BJ (cell line): ENCODE measurements at regions not wholly inside any gene's neighbourhood (a gene's known extent, or its start where the extent isn't known, plus 50 kb on each side); places are given as distances from the start of the nearest gene placed in this dataset.

ENCODE experiments used
- CTCF ChIA-PET: fragments of 350-600 bp; formaldehyde crosslinking; extraction: SDS; loops from one replicate; lab custom pipeline; 2021; ENCODE audit warnings: antibody characterized with exemption, inconsistent platforms; lab: Yijun Ruan, JAX
- POLR2A ChIA-PET: fragments of 300-600 bp; sonication (Branson Sonifier 250); formaldehyde crosslinking; extraction: SDS; loops from one replicate; lab custom pipeline; 2021; ENCODE audit warnings: antibody characterized with exemption; lab: Charles Lee
- DNase-seq: peaks from one replicate; pipeline ENCODE4 v3.0.0-alpha.2; 2011; ENCODE audit warnings: low read depth
- H3K27me3 ChIP-seq: 2 replicates; pipeline ENCODE4 v1.6.0; 2011; ENCODE audit warnings: low read length; ENCODE audit not compliant: control insufficient read depth, insufficient read depth
- H3K36me3 ChIP-seq: 2 replicates; pipeline ENCODE4 v1.5.1; 2011; ENCODE audit warnings: low read length; ENCODE audit not compliant: control insufficient read depth, insufficient read depth
- H3K4me3 ChIP-seq: 2 replicates; pipeline ENCODE4 v1.5.1; 2011; ENCODE audit warnings: low read depth, mild to moderate bottlenecking, control low read depth, low read length
- TF ChIP-seq, protein P1 (sequence below): IDR thresholded peaks from 2 replicates; pipeline ENCODE4 v1.5.1; 2011; ENCODE audit warnings: low read depth, mild to moderate bottlenecking, control low read depth, inconsistent platforms, low read length, moderate library complexity; ENCODE audit not compliant: insufficient read depth

DNA sequence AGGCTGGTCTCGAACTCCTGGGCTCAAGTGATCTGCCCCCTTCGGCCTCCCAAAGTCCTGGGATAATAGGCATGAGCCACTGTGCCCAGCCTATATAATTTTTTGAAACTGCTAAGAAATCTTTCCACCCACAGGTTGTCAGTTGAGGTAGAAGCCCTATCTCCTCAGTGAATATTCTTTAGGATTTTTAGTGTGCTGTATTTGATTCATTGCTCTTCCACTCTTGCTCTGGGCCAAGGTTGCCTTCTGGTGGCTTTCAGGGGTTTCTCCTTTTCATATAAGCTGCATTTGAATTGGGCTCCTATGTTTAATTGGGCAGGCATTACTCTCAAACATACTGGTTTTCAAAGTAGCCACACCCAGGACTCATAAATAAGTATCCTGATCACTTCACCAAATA, 931.2 kb downstream of the GATA3 start:
- H3K27me3 ChIP-seq = no peaks in the 10 kb centered on the region
- TF ChIP-seq, protein P1, sequence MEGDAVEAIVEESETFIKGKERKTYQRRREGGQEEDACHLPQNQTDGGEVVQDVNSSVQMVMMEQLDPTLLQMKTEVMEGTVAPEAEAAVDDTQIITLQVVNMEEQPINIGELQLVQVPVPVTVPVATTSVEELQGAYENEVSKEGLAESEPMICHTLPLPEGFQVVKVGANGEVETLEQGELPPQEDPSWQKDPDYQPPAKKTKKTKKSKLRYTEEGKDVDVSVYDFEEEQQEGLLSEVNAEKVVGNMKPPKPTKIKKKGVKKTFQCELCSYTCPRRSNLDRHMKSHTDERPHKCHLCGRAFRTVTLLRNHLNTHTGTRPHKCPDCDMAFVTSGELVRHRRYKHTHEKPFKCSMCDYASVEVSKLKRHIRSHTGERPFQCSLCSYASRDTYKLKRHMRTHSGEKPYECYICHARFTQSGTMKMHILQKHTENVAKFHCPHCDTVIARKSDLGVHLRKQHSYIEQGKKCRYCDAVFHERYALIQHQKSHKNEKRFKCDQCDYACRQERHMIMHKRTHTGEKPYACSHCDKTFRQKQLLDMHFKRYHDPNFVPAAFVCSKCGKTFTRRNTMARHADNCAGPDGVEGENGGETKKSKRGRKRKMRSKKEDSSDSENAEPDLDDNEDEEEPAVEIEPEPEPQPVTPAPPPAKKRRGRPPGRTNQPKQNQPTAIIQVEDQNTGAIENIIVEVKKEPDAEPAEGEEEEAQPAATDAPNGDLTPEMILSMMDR = no peak
- no peak overlapping the region for H3K4me3 ChIP-seq
- ChIA-PET CTCF (no interaction called here), POLR2A (no interaction called here)
- DNase-seq = no peak
- no peaks in the 10 kb centered on the region for H3K36me3 ChIP-seq

DNA sequence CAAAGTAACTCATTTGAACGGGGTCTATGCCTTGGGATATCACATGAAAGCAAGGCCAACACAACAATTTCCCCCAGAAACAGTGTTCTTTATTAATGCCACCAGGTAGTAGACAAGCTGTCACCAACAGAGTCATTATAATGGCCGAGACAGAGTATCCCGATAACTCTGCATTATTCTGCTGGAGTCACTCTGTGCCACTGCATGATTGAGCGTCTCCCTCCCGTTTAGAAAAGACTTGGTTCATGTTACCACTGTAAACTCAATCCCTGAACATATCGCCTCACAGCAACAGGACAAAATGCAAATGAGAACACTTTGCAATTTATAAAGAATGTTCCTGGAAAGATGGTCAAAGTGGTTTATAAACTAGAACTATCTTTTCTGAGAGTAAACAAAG, 932.5 kb downstream of the GATA3 start:
- Histone ChIP-seq H3K4me3 (no peak overlapping the region), H3K36me3 (no peaks in the 10 kb centered on the region), H3K27me3 (no peaks in the 10 kb centered on the region)
- no peak for DNase-seq
- ChIA-PET CTCF (no interaction called here), POLR2A (no interaction called here)
- TF ChIP-seq, protein P1 = no peak

DNA sequence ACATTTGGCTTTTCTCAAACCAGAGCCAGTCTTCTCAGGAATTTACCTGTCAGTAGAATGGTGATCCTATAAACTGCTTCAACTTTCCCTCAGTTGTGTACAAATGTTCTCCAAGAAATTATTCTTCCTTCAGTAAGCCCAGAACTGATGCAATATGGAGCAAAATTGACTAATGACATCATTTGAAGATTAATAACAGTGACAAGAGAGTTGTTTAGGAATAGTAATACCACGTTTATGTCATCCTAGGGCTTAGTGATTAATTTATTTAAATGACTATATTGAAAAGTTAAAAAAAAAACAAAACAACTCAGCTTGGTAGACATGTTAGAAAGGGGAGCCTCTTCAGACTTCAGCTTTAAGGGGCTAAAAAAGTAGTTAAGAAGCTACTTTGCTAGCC, 933.2 kb downstream of the GATA3 start:
- Histone ChIP-seq H3K36me3 (no peaks in the 10 kb centered on the region), H3K27me3 (no peaks in the 10 kb centered on the region), H3K4me3 (no peak overlapping the region)
- ChIA-PET CTCF (no interaction called here), POLR2A (no interaction called here)
- DNase-seq = no peak
- TF ChIP-seq, protein P1 = no peak

DNA sequence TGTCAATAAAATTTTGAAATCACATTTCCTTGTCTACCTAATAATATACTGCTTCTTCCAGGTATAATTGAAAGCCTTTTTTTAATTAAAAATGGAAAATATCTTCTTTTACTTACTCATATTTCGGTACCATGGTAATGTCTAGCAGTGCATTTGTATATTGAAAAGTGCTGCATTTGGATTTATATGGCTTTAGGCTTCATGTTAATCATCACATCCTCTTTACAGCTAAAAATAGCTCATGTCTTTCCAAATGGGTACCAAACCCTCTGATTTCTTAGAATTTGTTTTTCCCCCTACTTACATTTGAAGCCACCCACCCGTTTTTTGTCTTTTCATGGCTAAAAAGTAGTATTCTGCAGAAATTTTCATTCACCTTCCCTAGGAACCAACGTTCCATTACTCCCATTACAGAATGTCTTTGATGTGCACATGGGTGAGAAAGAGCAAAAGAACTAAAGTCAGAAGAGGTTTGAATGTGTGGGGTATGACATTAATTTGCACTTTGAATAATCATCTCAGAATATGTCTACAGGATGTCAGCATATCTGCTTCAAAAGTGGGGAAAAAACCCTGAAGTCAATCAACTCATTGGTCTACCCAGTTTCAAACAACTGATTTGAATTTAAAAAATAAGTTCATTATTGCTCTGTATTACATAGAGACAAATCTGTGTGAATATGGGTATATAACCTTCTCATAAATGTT, 935.9 kb downstream of the GATA3 start:
- DNase-seq = no peak
- CTCF ChIA-PET = no interaction called here
- TF ChIP-seq, protein P1 = no peak
- POLR2A ChIA-PET = no interaction called here
- Histone ChIP-seq H3K27me3 (no peaks in the 10 kb centered on the region), H3K36me3 (no peaks in the 10 kb centered on the region), H3K4me3 (no peak overlapping the region)

DNA sequence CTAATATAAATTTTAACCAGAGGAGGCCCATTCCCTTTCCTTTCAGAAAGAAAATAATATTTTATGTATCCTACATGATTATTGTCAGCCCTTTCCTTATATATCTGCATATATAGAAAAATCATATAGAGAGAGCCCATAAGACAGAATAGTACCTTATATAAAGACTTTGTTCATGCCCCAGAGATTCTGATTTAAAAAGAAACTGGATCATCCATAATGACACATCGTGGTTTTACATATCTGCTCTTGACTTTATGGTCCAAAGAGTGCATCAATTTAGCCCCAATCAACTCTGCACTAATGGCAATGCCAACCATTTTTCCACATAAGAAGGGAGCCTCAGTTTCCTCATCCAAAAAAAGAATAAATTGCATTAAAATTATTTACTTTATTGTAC, 937.5 kb downstream of the GATA3 start:
- H3K36me3 ChIP-seq = no peaks in the 10 kb centered on the region
- DNase-seq = no peak
- POLR2A ChIA-PET = no interaction called here
- TF ChIP-seq, protein P1 = no peak
- CTCF ChIA-PET = no interaction called here
- no peak overlapping the region for H3K4me3 ChIP-seq
- H3K27me3 ChIP-seq = no peaks in the 10 kb centered on the region
